ENCODE measurements at regions not wholly inside any gene's neighbourhood (a gene's known extent, or its start where the extent isn't known, plus 50 kb on each side); places are given as distances from the start of the nearest gene placed in this dataset.

GRCh38 chr3:104731074-104731473 is 635.6 kb upstream of the ALCAM start:
- Histone ChIP-seq H3K4me1 (ENCODE audit: insufficient read depth, low read length) (no peaks in the 10 kb centered on the region), H3K27ac (ENCODE audit: low read depth, low read length) (no peak overlapping the region), H3K4me2 (ENCODE audit: insufficient read depth, low read length) (no peak overlapping the region), H2AFZ (ENCODE audit: low read length) (no peak overlapping the region), H3K27me3 (ENCODE audit: insufficient read depth, low read length) (no peaks in the 10 kb centered on the region), H3K36me3 (ENCODE audit: insufficient read depth, low read length) (no peaks in the 10 kb centered on the region), H3K4me3 (ENCODE audit: insufficient read depth, low read length) (no peak overlapping the region), H4K20me1 (ENCODE audit: insufficient read depth, low read length) (no peaks in the 10 kb centered on the region), H3K79me2 (ENCODE audit: insufficient read depth, low read length) (no peaks in the 10 kb centered on the region), H3K9me3 (ENCODE audit: low read depth, low read length) (no peaks in the 10 kb centered on the region)
- DNase-seq (ENCODE audit: insufficient read length, low spot score, missing footprints), result no peak
- no peak for TF ChIP-seq CTCF (IDR thresholded peaks at IDR 0.05; ENCODE audit: extremely low read depth, low read depth, low read length)

GRCh38 chr3:104734627-104735026 is 632.1 kb upstream of the ALCAM start:
- TF ChIP-seq CTCF (IDR thresholded peaks at IDR 0.05; ENCODE audit: extremely low read depth, low read depth, low read length), result no peak
- no peak overlapping the region for H3K4me3 ChIP-seq (ENCODE audit: insufficient read depth, low read length)
- H4K20me1 ChIP-seq (ENCODE audit: insufficient read depth, low read length), result no peaks in the 10 kb centered on the region

GRCh38 chr3:104735691-104736090 is 631.0 kb upstream of the ALCAM start:
- H3K4me2 ChIP-seq (ENCODE audit: insufficient read depth, low read length), result no peak overlapping the region
- DNase-seq (ENCODE audit: insufficient read length, low spot score, missing footprints), result no peak

More at GRCh38 chr3:104734627-104735026, 632.1 kb upstream of the ALCAM start:
- H3K27ac ChIP-seq (ENCODE audit: low read depth, low read length), result no peak overlapping the region
- no peaks in the 10 kb centered on the region for H3K79me2 ChIP-seq (ENCODE audit: insufficient read depth, low read length)
- H3K9me3 ChIP-seq (ENCODE audit: low read depth, low read length), result no peaks in the 10 kb centered on the region
- no peaks in the 10 kb centered on the region for H3K27me3 ChIP-seq (ENCODE audit: insufficient read depth, low read length)
- no peaks in the 10 kb centered on the region for H3K4me1 ChIP-seq (ENCODE audit: insufficient read depth, low read length)
- no peaks in the 10 kb centered on the region for H3K36me3 ChIP-seq (ENCODE audit: insufficient read depth, low read length)
- no peak overlapping the region for H3K4me2 ChIP-seq (ENCODE audit: insufficient read depth, low read length)
- DNase-seq (ENCODE audit: insufficient read length, low spot score, missing footprints), result no peak
- peak overlapping the region; percentile 26 for H2AFZ ChIP-seq (ENCODE audit: low read length)

GRCh38 chr3:104738271-104738670 is 628.4 kb upstream of the ALCAM start:
- DNase-seq (ENCODE audit: insufficient read length, low spot score, missing footprints), result no peak
- Histone ChIP-seq H3K79me2 (ENCODE audit: insufficient read depth, low read length) (no peaks in the 10 kb centered on the region), H3K4me1 (ENCODE audit: insufficient read depth, low read length) (no peaks in the 10 kb centered on the region), H3K4me3 (ENCODE audit: insufficient read depth, low read length) (no peak overlapping the region), H3K36me3 (ENCODE audit: insufficient read depth, low read length) (no peaks in the 10 kb centered on the region), H2AFZ (ENCODE audit: low read length) (no peak overlapping the region), H3K9me3 (ENCODE audit: low read depth, low read length) (no peaks in the 10 kb centered on the region), H4K20me1 (ENCODE audit: insufficient read depth, low read length) (no peaks in the 10 kb centered on the region), H3K4me2 (ENCODE audit: insufficient read depth, low read length) (no peak overlapping the region), H3K27ac (ENCODE audit: low read depth, low read length) (no peak overlapping the region), H3K27me3 (ENCODE audit: insufficient read depth, low read length) (no peaks in the 10 kb centered on the region)
- TF ChIP-seq CTCF (IDR thresholded peaks at IDR 0.05; ENCODE audit: extremely low read depth, low read depth, low read length), result no peak

More at GRCh38 chr3:104735691-104736090, 631.0 kb upstream of the ALCAM start:
- TF ChIP-seq CTCF (IDR thresholded peaks at IDR 0.05; ENCODE audit: extremely low read depth, low read depth, low read length), result no peak
- Histone ChIP-seq H3K4me3 (ENCODE audit: insufficient read depth, low read length) (no peak overlapping the region), H3K36me3 (ENCODE audit: insufficient read depth, low read length) (no peaks in the 10 kb centered on the region), H4K20me1 (ENCODE audit: insufficient read depth, low read length) (no peaks in the 10 kb centered on the region), H3K4me1 (ENCODE audit: insufficient read depth, low read length) (no peaks in the 10 kb centered on the region), H3K79me2 (ENCODE audit: insufficient read depth, low read length) (no peaks in the 10 kb centered on the region), H2AFZ (ENCODE audit: low read length) (no peak overlapping the region), H3K27ac (ENCODE audit: low read depth, low read length) (no peak overlapping the region), H3K9me3 (ENCODE audit: low read depth, low read length) (no peaks in the 10 kb centered on the region), H3K27me3 (ENCODE audit: insufficient read depth, low read length) (no peaks in the 10 kb centered on the region)

Data from osteoblast (primary cell).